ENCODE measurements at regions not wholly inside any gene's neighbourhood (a gene's known extent, or its start where the extent isn't known, plus 50 kb on each side); places are given as distances from the start of the nearest gene placed in this dataset.
"Not testable (repeated sequence)": the region's sequence is repeated elsewhere in the genome, so short reads cannot be mapped to it uniquely, and the experiment has no call there.

GRCh38 chr16:10275214-10275996, 93.2 kb upstream of the GRIN2A start:
- DNase-seq = not testable (repeated sequence)

DNA sequence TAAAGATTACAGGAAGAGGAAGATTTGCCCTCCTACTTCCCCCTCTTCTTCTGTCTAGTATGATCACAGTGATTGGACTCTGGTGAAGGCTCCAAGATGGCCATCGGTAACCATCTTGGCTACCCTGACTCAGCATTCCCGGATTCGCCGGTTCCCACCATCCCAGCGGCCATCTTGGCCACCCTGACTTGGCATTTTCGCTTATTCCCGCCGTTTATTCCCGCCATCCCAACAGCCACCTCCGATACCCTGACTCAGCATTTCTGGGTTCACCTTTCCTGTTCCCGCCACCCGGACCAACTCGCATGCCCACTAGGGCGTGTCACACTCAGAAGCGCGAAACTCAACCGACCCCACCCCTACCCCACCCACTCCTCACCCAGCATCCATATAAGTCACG, 95.4 kb upstream of the GRIN2A start:
- DNase-seq = no peak

- DNase-seq = no peak
Observed at GRCh38 chr16:10280262-10281170, 98.3 kb upstream of the GRIN2A start.

DNA sequence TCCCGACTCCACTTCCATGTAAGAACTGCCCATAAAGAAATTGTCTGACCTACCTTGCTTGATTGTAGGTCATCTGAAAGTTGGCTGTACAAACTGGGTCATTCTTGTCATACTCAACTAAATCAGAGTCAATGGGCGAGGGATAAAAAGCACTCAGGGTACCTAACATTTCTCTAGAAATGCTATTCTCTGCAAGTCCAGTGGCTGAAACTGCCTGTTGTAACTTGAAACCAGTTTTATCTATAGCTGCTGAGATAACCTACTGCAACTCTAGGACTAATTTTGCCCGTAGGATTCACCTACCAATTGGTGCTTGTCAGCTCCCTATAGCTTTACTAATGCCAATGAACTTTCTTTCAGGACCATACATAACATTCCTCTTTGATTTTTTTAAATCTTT, 100.1 kb upstream of the GRIN2A start:
- DNase-seq = no peak

GRCh38 chr16:10283246-10283645, 101.0 kb upstream of the GRIN2A start:
- DNase-seq = not testable (repeated sequence)

GRCh38 chr16:10290467-10291105, 95.3 kb upstream of the ATF7IP2 start:
- not testable (repeated sequence) for DNase-seq

- DNase-seq = not testable (repeated sequence)
Observed at GRCh38 chr16:10292197-10292596, 93.7 kb upstream of the ATF7IP2 start.

DNA sequence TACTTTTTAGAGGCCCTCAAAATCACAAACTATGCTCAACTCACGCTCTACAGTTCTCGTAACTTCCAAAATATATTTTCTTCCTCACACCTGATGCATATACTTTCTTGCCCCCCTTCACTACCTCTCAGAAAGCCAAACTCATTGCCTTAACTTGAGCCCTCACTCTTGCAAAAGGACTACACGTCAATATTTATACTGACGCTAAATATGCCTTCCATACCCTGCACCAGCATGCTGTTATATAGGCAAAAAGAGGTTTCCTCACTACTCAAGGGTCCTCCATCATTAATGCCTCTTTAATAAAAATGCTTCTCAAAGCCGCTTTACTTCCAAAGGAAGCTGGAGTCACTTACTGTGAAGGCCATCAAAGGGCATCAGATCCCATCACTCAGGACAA, 92.9 kb upstream of the ATF7IP2 start:
- not testable (repeated sequence) for DNase-seq

DNA sequence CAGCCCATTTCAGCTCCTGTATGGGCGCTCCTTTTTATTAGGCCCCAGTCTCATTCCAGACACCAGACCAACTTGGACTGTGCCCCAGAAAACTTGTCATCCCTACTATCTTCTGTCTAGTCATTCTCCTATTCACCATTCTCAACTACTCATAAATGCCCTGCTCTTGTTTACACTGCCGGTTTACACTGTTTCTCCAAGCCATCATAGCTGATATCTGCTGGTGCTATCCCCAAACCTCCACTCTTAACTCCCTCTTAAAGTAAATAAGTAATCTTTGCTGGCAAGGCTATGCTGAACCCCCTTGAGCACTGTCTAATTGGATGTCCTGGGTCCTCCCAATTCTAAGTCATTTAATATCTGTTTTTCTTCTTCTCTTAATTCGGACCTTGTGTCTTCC, 91.7 kb upstream of the ATF7IP2 start:
- DNase-seq = not testable (repeated sequence)

GRCh38 chr16:10296956-10297340, 88.9 kb upstream of the ATF7IP2 start:
- no peak for DNase-seq

DNA sequence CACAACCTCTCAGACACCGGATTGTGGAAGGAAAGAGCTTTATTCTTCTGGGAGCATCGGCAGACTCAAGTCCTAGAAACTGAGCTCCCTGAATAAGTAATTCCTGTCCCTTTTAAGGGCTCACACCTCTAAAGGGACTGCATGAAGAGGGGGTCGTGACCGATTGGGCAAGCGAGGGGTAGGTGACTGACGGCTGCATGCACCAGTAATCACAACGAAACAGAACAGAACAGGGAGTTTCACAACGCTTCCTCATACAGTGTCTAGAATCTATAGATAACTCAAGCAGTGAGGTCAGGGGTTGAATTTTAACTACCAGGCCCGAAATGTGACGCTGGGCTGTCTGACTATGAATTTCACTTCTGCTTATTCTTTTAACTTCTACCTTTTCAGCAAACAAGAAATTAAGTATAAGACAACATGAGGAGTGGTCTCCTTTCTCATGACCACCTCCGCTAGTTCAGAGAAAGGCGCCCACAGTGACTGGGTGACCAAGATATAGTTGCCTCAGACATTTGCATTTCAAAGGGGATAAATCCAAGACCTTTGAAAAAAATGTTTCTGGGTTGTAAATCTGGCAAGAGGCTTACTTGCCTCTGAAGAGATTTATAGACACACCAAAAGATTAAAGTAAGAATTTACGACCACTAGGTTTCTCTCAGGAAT, 88.4 kb upstream of the ATF7IP2 start:
- DNase-seq = no peak

DNA sequence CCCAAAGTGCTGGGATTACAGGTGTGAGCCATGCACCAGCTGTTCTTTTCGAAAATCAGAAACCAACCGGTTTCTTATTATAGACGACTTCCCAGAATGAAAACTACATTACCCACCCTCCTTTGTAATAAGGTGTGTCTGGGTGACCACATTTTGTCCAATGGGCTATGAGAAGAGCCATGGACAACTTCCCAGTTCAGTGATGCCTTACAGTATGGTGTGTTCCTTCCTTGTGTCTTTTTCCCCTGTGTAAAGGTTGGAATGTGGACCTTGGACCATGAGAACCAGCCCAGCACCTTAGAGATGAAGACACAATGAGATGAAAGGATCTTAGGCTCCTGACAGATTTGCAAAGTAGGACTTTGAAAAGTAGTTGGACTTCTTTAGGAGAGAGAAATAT, 85.0 kb upstream of the ATF7IP2 start:
- DNase-seq = no peak

GRCh38 chr16:10301547-10301946, 84.3 kb upstream of the ATF7IP2 start:
- DNase-seq = not testable (repeated sequence)

- DNase-seq = no peak
Observed at GRCh38 chr16:10305912-10306311, 79.9 kb upstream of the ATF7IP2 start.

- no peak for DNase-seq
Observed at GRCh38 chr16:10308305-10309193, 77.3 kb upstream of the ATF7IP2 start.

DNA sequence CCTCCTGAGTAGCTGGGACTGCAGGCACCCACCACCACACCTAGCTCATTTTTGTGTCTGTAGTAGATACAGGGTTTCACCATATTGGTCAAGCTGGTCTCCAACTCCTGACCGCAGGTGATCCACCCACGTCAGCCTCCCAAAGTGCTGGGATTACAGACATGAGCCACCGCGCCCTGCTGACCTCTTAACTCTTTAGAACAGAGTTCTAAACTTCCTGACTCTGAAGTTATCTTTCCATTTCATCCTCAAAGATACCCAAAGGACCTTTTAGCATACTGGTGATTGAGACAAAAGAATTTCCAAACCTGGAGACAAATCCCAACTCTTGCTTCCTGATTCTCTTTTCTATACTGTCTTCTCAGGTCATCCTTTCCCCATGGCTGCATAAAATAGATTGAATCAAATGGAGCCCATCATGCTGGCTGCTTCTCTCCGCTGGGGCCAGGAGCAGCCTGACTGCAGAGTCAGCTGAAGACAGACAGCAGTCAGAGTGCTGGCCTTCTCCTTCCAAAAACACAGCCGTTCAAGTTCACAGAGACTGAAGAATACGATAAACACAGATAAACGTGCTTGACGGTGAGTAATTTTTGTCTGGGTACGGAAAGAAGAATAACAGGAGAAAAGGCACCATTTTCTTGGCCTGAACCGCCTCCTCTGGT, 76.5 kb upstream of the ATF7IP2 start:
- no peak for DNase-seq

DNA sequence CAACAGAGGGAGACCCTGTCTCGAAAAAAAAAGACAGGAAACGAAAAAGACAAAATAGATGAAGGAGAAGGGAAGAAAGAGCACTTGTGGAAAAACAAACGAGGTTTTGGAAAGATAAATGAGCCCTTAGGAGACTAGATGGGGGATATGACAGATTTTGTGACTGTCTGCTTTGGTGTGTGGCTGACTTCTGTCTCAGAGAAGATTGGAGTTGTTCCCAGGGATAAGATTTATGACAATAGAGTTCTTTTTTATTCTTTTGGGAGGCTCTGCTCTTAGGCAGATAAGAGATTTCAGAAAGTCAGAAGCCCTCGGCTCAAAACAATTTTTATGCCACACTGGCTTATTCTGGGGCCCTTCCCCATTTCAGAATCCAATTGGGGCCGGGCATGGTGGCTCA, 73.9 kb upstream of the ATF7IP2 start:
- no peak for DNase-seq

DNA sequence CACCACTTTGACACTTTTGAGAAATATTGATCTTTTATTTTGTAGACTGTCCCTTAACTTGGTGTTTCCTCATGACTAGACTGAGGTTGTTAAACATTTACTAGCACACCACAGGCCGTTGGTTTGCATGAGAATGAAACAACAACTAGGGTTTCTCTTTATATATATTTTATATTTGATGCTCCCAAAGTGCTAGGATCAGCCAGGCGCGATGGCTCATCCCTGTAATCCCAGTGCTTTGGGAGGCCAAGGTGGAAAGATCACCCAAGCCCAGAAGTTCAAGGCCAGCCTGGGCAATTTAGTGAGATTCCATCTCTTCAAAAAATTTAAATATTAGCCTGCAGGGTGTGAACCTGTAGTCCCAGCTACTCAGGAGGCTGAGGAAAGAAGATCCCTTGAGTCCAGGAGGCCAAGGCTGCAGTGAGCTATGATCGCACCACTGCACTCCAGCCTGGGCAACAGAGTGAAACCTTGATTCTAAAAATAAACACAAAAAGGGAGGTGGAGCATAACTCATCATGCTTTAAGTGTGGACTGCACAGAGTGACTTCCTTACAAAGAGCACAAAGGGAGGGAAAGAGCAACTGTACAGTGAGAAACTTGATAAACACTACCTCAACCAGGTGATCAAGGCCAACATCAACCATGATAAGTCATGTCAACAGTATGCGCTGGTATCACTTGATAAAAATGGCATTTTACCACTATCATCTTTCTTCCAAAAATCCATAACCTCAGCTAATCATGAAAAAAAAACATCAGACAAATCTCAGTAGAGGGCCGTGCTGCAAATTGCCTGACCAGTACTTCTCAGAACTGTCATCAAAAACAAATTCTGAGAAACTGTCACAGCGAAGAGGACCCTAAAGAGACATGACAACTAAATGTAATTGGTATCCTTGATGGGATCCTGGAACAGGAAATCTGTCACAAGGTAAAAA, 72.8 kb upstream of the ATF7IP2 start:
- DNase-seq = no peak

DNA sequence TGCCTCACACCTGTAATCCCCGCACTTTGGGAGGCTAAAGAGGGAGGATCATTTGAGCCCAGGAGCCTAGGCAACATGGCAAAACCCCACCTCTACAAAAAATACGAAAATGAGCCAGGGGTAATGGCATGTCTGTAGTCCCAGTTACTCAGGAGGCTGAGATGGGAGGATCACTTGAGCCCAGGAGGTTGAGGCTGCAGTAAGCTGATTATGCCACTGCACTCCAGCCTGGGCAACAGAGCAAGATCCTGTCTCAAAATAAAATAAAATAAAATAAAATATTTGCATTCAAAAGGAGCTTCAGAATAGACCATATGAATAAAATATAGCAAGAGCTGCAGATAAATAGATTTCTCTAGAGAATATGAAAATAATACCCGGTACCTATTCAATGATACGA, 71.5 kb upstream of the ATF7IP2 start:
- DNase-seq = no peak

GRCh38 chr16:10314811-10315210, 71.0 kb upstream of the ATF7IP2 start:
- DNase-seq = no peak

Measured in stimulated activated CD4-positive, alpha-beta T cell treated with anti-CD3 and anti-CD28 coated beads, Interleukin-2, amount 100 ng/mL, for 48 hours (primary cell).